Neural progenitor cell (in vitro differentiated cells): ENCODE measurements at regions not wholly inside any gene's neighbourhood (a gene's known extent, or its start where the extent isn't known, plus 50 kb on each side); places are given as distances from the start of the nearest gene placed in this dataset.

Source experiments
- DNase-seq: peaks from one replicate; pipeline ENCODE4 v3.0.0-alpha.2; 2016; ENCODE audit warnings: low spot score
- H2AFZ ChIP-seq: fragments of 200-600 bp; sonication (generic); replicated peaks from 2 replicates; pipeline ENCODE4 v1.6.1; 2016; ENCODE audit warnings: antibody characterized with exemption
- H3F3A ChIP-seq: fragments of 200-600 bp; sonication (generic); 2 replicates; pipeline ENCODE4 v1.6.1; 2016; ENCODE audit warnings: antibody characterized with exemption, low read depth
- H3K27ac ChIP-seq: fragments of 200-600 bp; sonication (generic); 2 replicates; pipeline ENCODE4 v1.5.1; 2016; ENCODE audit warnings: mild to moderate bottlenecking
- H3K27me3 ChIP-seq: fragments of 200-600 bp; sonication (generic); 2 replicates; pipeline ENCODE4 v1.6.1; 2016; ENCODE audit warnings: mild to moderate bottlenecking, moderate library complexity
- H3K36me3 ChIP-seq: fragments of 200-600 bp; sonication (generic); 2 replicates; pipeline ENCODE4 v1.5.1; 2016
- H3K4me1 ChIP-seq: fragments of 200-600 bp; sonication (generic); 2 replicates; pipeline ENCODE4 v1.6.1; 2016; ENCODE audit warnings: mixed run types
- H3K4me2 ChIP-seq: fragments of 200-600 bp; sonication (generic); 2 replicates; pipeline ENCODE4 v1.6.1; 2016
- H3K4me3 ChIP-seq: fragments of 200-600 bp; sonication (generic); 2 replicates; pipeline ENCODE4 v1.5.1; 2016
- H3K79me2 ChIP-seq: fragments of 200-600 bp; sonication (generic); 2 replicates; pipeline ENCODE4 v1.6.1; 2016; ENCODE audit warnings: low read depth
- H3K9ac ChIP-seq: fragments of 200-600 bp; sonication (generic); 2 replicates; pipeline ENCODE4 v1.6.1; 2016
- H3K9me3 ChIP-seq: fragments of 200-600 bp; sonication (generic); 2 replicates; pipeline ENCODE4 v1.5.1; 2016; ENCODE audit warnings: low read depth
- H4K20me1 ChIP-seq: fragments of 200-600 bp; sonication (generic); 2 replicates; pipeline ENCODE4 v1.6.1; 2016; ENCODE audit warnings: low read depth
- H3K27ac Mint-ChIP-seq: 3 replicates; pipeline ENCODE4 v1.8.0; 2021; ENCODE audit warnings: mixed read lengths
- H3K27me3 Mint-ChIP-seq: 2 replicates; pipeline ENCODE4 v1.8.0; 2022; ENCODE audit warnings: low read depth, mild to moderate bottlenecking, inconsistent platforms, moderate library complexity, mixed read lengths; ENCODE audit not compliant: insufficient read depth
- H3K36me3 Mint-ChIP-seq: 3 replicates; pipeline ENCODE4 v1.8.0; 2021; ENCODE audit warnings: mixed read lengths
- H3K4me1 Mint-ChIP-seq: 3 replicates; pipeline ENCODE4 v1.8.0; 2021; ENCODE audit warnings: mixed read lengths
- H3K4me3 Mint-ChIP-seq: 3 replicates; pipeline ENCODE4 v1.8.0; 2021; ENCODE audit warnings: mild to moderate bottlenecking, moderate library complexity, mixed read lengths
- H3K9me3 Mint-ChIP-seq: 3 replicates; pipeline ENCODE4 v1.8.0; 2020; ENCODE audit warnings: mixed read lengths
- EZH2 ChIP-seq: fragments of 200-600 bp; sonication (generic); IDR thresholded peaks from 2 replicates; pipeline ENCODE4 v1.6.1; 2017; ENCODE audit warnings: antibody characterized with exemption, mild to moderate bottlenecking, moderate library complexity
- EZH2phosphoT487 ChIP-seq: fragments of 200-600 bp; sonication (generic); IDR thresholded peaks from 2 replicates; pipeline ENCODE4 v1.6.1; 2017; ENCODE audit warnings: antibody characterized with exemption
- TF ChIP-seq, protein P1 (sequence below): fragments of 200-600 bp; sonication (generic); IDR thresholded peaks from 2 replicates; pipeline ENCODE4 v1.5.1; 2017; ENCODE audit warnings: antibody characterized with exemption, mild to moderate bottlenecking

DNA sequence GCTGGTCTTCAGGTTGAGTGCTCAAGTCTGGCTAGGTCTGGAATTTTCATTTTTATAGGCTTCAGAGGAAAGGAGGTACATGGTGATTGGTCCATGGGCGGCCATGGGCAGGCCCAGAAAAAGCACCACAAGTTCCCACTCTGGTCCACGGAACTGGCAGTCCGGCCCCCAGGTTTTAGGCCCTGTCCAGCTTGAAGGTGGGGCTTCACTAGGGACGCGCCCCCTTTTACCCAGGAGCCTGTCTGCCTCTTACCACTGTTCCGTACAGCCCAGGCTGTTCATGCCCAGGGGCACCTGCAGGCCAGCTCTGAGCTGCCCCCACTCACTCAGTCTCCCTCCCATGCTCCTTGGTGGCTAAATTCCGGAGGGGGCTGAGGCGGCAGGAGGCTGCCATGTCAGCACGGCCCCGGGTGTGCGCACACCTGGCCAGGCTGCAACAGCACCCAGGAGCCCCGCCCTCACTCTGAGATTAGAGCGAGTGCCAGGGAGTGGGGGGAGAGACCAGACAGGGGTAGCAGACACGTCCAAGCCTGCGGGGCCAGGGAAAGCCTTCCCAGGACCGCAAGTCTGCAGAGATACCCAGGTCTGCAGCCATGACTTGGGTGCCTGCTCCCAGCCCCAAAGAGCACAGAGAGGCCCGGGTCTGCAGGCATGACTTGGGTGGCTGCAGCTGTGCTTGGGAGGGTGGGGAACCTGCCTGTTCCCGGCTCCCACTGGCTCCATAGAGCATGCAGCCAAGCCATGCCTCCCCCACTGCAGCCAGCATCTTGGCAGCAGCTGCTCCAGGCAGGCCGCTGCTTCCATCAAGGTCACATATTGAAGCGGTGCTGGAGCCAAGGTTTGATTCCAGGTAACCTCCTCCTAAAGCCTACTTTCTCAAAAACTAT is 390.2 kb upstream of the SGCD start:
- H3K36me3 Mint-ChIP-seq: no peaks in the 10 kb centered on the region
- TF ChIP-seq, protein P1, sequence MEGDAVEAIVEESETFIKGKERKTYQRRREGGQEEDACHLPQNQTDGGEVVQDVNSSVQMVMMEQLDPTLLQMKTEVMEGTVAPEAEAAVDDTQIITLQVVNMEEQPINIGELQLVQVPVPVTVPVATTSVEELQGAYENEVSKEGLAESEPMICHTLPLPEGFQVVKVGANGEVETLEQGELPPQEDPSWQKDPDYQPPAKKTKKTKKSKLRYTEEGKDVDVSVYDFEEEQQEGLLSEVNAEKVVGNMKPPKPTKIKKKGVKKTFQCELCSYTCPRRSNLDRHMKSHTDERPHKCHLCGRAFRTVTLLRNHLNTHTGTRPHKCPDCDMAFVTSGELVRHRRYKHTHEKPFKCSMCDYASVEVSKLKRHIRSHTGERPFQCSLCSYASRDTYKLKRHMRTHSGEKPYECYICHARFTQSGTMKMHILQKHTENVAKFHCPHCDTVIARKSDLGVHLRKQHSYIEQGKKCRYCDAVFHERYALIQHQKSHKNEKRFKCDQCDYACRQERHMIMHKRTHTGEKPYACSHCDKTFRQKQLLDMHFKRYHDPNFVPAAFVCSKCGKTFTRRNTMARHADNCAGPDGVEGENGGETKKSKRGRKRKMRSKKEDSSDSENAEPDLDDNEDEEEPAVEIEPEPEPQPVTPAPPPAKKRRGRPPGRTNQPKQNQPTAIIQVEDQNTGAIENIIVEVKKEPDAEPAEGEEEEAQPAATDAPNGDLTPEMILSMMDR: no peak
- TF ChIP-seq EZH2phosphoT487: no peak
- no peak for TF ChIP-seq EZH2
- no peaks in the 10 kb centered on the region for H4K20me1 ChIP-seq
- no peak overlapping the region for H3K27ac Mint-ChIP-seq
- no peaks in the 10 kb centered on the region for H3K9me3 Mint-ChIP-seq
- no peak overlapping the region for H3K9ac ChIP-seq
- no peak overlapping the region for H3K27ac ChIP-seq
- H2AFZ ChIP-seq: peak overlapping the region; percentile 10
- no peaks in the 10 kb centered on the region for H3K4me1 Mint-ChIP-seq
- H3K9me3 ChIP-seq: no peaks in the 10 kb centered on the region
- H3K4me1 ChIP-seq: no peaks in the 10 kb centered on the region
- H3K4me2 ChIP-seq: no peak overlapping the region
- H3K36me3 ChIP-seq: no peaks in the 10 kb centered on the region
- H3F3A ChIP-seq: no peaks in the 10 kb centered on the region
- no peaks in the 10 kb centered on the region for H3K79me2 ChIP-seq
- peaks cover 1% of the 10 kb centered on the region for H3K27me3 Mint-ChIP-seq
- no peak for DNase-seq
- no peak overlapping the region for H3K4me3 ChIP-seq
- H3K27me3 ChIP-seq: no peaks in the 10 kb centered on the region
- H3K4me3 Mint-ChIP-seq: no peak overlapping the region

DNA sequence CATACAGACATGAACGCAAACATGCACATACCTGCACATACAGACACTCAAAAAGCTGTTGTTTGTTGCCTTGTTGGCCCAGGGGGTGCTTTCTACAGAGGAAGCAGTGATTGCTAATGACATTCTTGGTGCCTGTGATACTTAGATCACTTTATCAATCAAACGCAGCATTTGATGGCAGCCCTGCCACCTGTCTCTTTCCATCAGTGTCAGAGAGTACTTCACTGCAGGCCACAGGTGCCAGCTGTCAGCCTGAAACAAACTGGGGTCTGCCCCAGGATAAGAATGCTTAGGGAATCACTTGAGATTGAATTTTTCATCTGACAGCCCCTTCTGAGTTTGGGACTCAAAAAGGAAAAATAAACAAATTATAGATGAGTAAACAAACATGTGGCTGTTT is 388.9 kb upstream of the SGCD start:
- no peak overlapping the region for H3K4me2 ChIP-seq
- Mint-ChIP-seq H3K36me3 (no peaks in the 10 kb centered on the region), H3K4me1 (no peaks in the 10 kb centered on the region), H3K27me3 (no peaks in the 10 kb centered on the region), H3K9me3 (no peaks in the 10 kb centered on the region), H3K4me3 (no peak overlapping the region), H3K27ac (no peak overlapping the region)
- DNase-seq: no peak
- H3K9ac ChIP-seq: no peak overlapping the region
- H3K27me3 ChIP-seq: no peaks in the 10 kb centered on the region
- no peaks in the 10 kb centered on the region for H3K9me3 ChIP-seq
- no peaks in the 10 kb centered on the region for H3F3A ChIP-seq
- no peak overlapping the region for H3K4me3 ChIP-seq
- TF ChIP-seq EZH2 (no peak), EZH2phosphoT487 (no peak)
- TF ChIP-seq, protein P1: no peak
- H3K36me3 ChIP-seq: no peaks in the 10 kb centered on the region
- no peaks in the 10 kb centered on the region for H4K20me1 ChIP-seq
- H2AFZ ChIP-seq: no peak overlapping the region
- no peak overlapping the region for H3K27ac ChIP-seq
- H3K4me1 ChIP-seq: no peaks in the 10 kb centered on the region
- H3K79me2 ChIP-seq: no peaks in the 10 kb centered on the region

DNA sequence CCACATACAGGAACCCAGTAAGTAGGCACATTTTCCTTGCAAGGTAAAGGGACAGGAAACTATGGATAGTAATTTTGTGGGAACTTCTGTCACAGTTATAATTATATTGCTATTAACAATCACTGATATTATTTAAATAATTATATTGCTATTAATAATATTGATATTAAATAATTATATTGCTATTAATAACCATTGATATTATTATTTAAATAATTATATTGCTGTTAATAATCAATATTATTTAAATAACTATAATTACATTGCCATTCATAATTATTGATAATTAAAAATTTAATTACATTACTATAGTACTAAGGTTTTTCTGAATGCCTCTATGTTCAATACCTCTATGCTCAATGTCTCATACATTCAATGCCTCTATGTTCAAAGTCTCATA is 385.6 kb upstream of the SGCD start:
- no peaks in the 10 kb centered on the region for H4K20me1 ChIP-seq

More for the DNA sequence above, 385.6 kb upstream of the SGCD start:
- Histone ChIP-seq H3K79me2 (no peaks in the 10 kb centered on the region), H3F3A (no peaks in the 10 kb centered on the region), H3K27me3 (no peaks in the 10 kb centered on the region), H3K36me3 (no peaks in the 10 kb centered on the region), H3K9me3 (no peaks in the 10 kb centered on the region), H3K4me3 (no peak overlapping the region), H3K4me1 (no peaks in the 10 kb centered on the region), H2AFZ (no peak overlapping the region), H3K27ac (no peak overlapping the region), H3K9ac (no peak overlapping the region), H3K4me2 (no peak overlapping the region)
- DNase-seq: no peak
- Mint-ChIP-seq H3K36me3 (no peaks in the 10 kb centered on the region), H3K4me3 (no peak overlapping the region), H3K27me3 (peaks cover 2% of the 10 kb centered on the region), H3K4me1 (no peaks in the 10 kb centered on the region), H3K27ac (no peak overlapping the region), H3K9me3 (no peaks in the 10 kb centered on the region)
- no peak for TF ChIP-seq EZH2phosphoT487
- TF ChIP-seq, protein P1: no peak
- no peak for TF ChIP-seq EZH2
